ENCODE measurements at regions not wholly inside any gene's neighbourhood (a gene's known extent, or its start where the extent isn't known, plus 50 kb on each side); places are given as distances from the start of the nearest gene placed in this dataset.
A peak's percentile ranks its signal among the peaks of the same experiment; 100 is the strongest.

DNA sequence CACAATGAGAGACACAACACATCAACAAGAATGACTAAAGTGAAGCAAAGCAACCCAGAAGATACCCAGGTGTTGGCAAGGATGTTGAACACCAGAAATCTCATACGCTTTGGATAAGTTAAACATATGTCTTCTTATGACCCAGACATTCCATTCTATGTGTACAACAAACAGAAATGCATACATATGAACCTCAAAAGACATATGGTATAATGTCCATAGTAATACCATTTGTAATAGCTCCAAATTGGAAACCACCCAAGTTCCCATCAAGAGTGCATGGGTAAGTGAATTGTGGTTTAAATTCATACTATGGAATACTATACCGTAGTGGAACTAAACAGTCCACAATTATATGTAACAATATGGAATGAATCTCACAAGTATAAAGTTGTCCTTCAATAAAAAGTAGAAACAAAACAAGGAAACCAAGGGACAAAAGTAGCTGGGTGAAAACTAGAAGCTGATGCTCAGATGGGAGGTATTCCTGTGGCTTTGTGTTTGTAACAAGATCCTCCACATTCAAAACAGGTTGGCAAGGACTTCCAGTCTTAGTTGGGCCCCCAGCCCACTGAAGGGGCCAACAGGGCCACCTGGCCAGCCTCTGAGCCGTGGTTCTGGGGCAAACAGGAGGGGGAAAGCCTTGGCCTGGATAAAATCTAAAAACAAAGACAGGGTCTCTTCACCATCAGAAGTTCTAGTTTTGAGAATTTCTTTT, 171.8 kb upstream of the PITX1 start:
- TF ChIP-seq CTCF (IDR thresholded peaks at IDR 0.05; ENCODE audit: insufficient read depth, low read length, poor library complexity, severe bottlenecking) (no peak), EZH2phosphoT487 (conservative IDR thresholded peaks at IDR 0.05; ENCODE audit: low read length) (no peak)
- no peaks in the 10 kb centered on the region for H3F3A ChIP-seq (ENCODE audit: insufficient read depth)

GRCh38 chr5:135204151-135204600, 170.1 kb upstream of the PITX1 start:
- no peaks in the 10 kb centered on the region for H3K9me3 ChIP-seq (ENCODE audit: insufficient read depth, low read length)
- no peaks in the 10 kb centered on the region for H4K20me1 ChIP-seq (ENCODE audit: low read depth, low read length)
- no peak overlapping the region for H3K4me2 ChIP-seq (ENCODE audit: low read depth, low read length, poor library complexity, severe bottlenecking)
- no peaks in the 10 kb centered on the region for H3K79me2 ChIP-seq (ENCODE audit: insufficient read depth, low read length)
- no peak overlapping the region for H3K9ac ChIP-seq (ENCODE audit: low read length)
- H3K4me3 ChIP-seq (ENCODE audit: insufficient read depth, low read length, poor library complexity, severe bottlenecking), result no peak overlapping the region
- H3K9me2 ChIP-seq (replicated peaks; ENCODE audit: insufficient read depth, low read length), result no peaks in the 10 kb centered on the region
- no peaks in the 10 kb centered on the region for H3K36me3 ChIP-seq (ENCODE audit: low read length)
- H2AFZ ChIP-seq (ENCODE audit: low read depth, low read length, severe bottlenecking), result no peak overlapping the region
- no peak overlapping the region for H3K27ac ChIP-seq (ENCODE audit: low read depth, low read length)
- TF ChIP-seq CTCF (IDR thresholded peaks at IDR 0.05; ENCODE audit: insufficient read depth, low read length, poor library complexity, severe bottlenecking) (peak; percentile 17), EZH2phosphoT487 (conservative IDR thresholded peaks at IDR 0.05; ENCODE audit: low read length) (no peak)
- H3F3A ChIP-seq (ENCODE audit: insufficient read depth), result no peaks in the 10 kb centered on the region
- H3K27me3 ChIP-seq (ENCODE audit: low read length), result no peaks in the 10 kb centered on the region

More for the DNA sequence above, 171.8 kb upstream of the PITX1 start:
- no peaks in the 10 kb centered on the region for H3K9me2 ChIP-seq (replicated peaks; ENCODE audit: insufficient read depth, low read length)
- H4K20me1 ChIP-seq (ENCODE audit: low read depth, low read length), result no peaks in the 10 kb centered on the region
- H3K36me3 ChIP-seq (ENCODE audit: low read length), result no peaks in the 10 kb centered on the region
- no peak overlapping the region for H3K4me2 ChIP-seq (ENCODE audit: low read depth, low read length, poor library complexity, severe bottlenecking)
- no peak overlapping the region for H3K9ac ChIP-seq (ENCODE audit: low read length)
- no peaks in the 10 kb centered on the region for H3K27me3 ChIP-seq (ENCODE audit: low read length)
- no peak overlapping the region for H3K27ac ChIP-seq (ENCODE audit: low read depth, low read length)
- no peaks in the 10 kb centered on the region for H3K9me3 ChIP-seq (ENCODE audit: insufficient read depth, low read length)
- H3K79me2 ChIP-seq (ENCODE audit: insufficient read depth, low read length), result no peaks in the 10 kb centered on the region
- no peak overlapping the region for H3K4me3 ChIP-seq (ENCODE audit: insufficient read depth, low read length, poor library complexity, severe bottlenecking)
- H2AFZ ChIP-seq (ENCODE audit: low read depth, low read length, severe bottlenecking), result no peak overlapping the region

DNA sequence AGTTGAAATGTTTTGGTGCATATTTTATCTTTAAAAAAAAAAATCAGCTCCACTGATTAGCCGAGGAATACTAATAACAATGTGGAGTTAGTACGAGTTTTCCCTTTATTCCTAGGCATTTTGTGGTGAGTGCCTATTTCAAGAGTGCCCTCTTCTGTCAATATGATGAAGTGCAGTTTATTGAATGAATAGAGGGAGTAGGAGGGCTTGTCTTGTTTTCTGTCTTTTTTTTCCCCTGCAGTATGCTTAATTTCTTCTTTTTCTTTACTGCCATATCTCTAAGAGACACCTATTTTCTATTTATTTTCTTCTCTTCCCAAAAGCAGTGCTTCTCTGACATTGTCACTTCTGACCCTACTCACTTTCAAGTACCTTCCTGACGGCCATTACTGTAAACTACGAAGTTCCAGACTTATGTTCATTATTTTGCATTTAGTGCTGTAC, 169.6 kb upstream of the PITX1 start:
- no peak overlapping the region for H2AFZ ChIP-seq (ENCODE audit: low read depth, low read length, severe bottlenecking)
- no peaks in the 10 kb centered on the region for H3K27me3 ChIP-seq (ENCODE audit: low read length)
- no peak overlapping the region for H3K9ac ChIP-seq (ENCODE audit: low read length)
- H3K9me2 ChIP-seq (replicated peaks; ENCODE audit: insufficient read depth, low read length), result no peaks in the 10 kb centered on the region
- no peaks in the 10 kb centered on the region for H3K9me3 ChIP-seq (ENCODE audit: insufficient read depth, low read length)
- H3K4me3 ChIP-seq (ENCODE audit: insufficient read depth, low read length, poor library complexity, severe bottlenecking), result no peak overlapping the region
- H3K36me3 ChIP-seq (ENCODE audit: low read length), result no peaks in the 10 kb centered on the region
- no peak overlapping the region for H3K4me2 ChIP-seq (ENCODE audit: low read depth, low read length, poor library complexity, severe bottlenecking)
- TF ChIP-seq CTCF (IDR thresholded peaks at IDR 0.05; ENCODE audit: insufficient read depth, low read length, poor library complexity, severe bottlenecking) (peak; percentile 54), EZH2phosphoT487 (conservative IDR thresholded peaks at IDR 0.05; ENCODE audit: low read length) (no peak)
- H3K27ac ChIP-seq (ENCODE audit: low read depth, low read length), result no peak overlapping the region
- H3K79me2 ChIP-seq (ENCODE audit: insufficient read depth, low read length), result no peaks in the 10 kb centered on the region
- H3F3A ChIP-seq (ENCODE audit: insufficient read depth), result no peaks in the 10 kb centered on the region
- H4K20me1 ChIP-seq (ENCODE audit: low read depth, low read length), result no peaks in the 10 kb centered on the region

Measured in SU-DHL-6 (cell line).